Parathyroid adenoma (tissue), 2 donors: ENCODE measurements at regions not wholly inside any gene's neighbourhood (a gene's known extent, or its start where the extent isn't known, plus 50 kb on each side); places are given as distances from the start of the nearest gene placed in this dataset.

Experiments
- H2AFZ ChIP-seq: fragments of 300-600 bp; sonication (generic); one replicate; pipeline ENCODE4 v1.7.0; 2017; ENCODE audit warnings: antibody characterized with exemption, mild to moderate bottlenecking
- H3K27ac ChIP-seq: fragments of 300-600 bp; sonication (generic); one replicate; pipeline ENCODE4 v1.7.0; 2017
- H3K27me3 ChIP-seq: fragments of 300-600 bp; sonication (generic); one replicate; pipeline ENCODE4 v1.7.0; 2017; ENCODE audit warnings: low read length; ENCODE audit not compliant: control insufficient read depth, insufficient read depth
- H3K36me3 ChIP-seq: fragments of 300-600 bp; sonication (generic); one replicate; pipeline ENCODE4 v1.7.0; 2017; ENCODE audit warnings: low read length; ENCODE audit not compliant: control insufficient read depth, insufficient read depth
- H3K4me1 ChIP-seq: fragments of 300-600 bp; sonication (generic); one replicate; pipeline ENCODE4 v1.7.0; 2017; ENCODE audit warnings: control low read depth
- H3K4me2 ChIP-seq: fragments of 300-600 bp; sonication (generic); one replicate; pipeline ENCODE4 v1.7.0; 2017; ENCODE audit warnings: low read length
- H3K4me3 ChIP-seq: fragments of 300-600 bp; sonication (generic); one replicate; pipeline ENCODE4 v1.7.0; 2017; ENCODE audit warnings: low read depth, low read length
- H3K79me2 ChIP-seq: fragments of 300-600 bp; sonication (generic); one replicate; pipeline ENCODE4 v1.7.0; 2017; ENCODE audit warnings: control low read depth
- H3K9ac ChIP-seq: fragments of 300-600 bp; sonication (generic); one replicate; pipeline ENCODE4 v1.7.0; 2017; ENCODE audit warnings: mild to moderate bottlenecking
- H3K9me3 ChIP-seq: fragments of 300-600 bp; sonication (generic); one replicate; pipeline ENCODE4 v1.7.0; 2017; ENCODE audit warnings: low read length; ENCODE audit not compliant: control insufficient read depth
- TF ChIP-seq, protein P1 (sequence below): fragments of 300-600 bp; sonication (generic); IDR thresholded peaks from one replicate; pipeline ENCODE4 v1.7.0; 2017; ENCODE audit warnings: antibody characterized with exemption, mild to moderate bottlenecking
- donor health status: primary hyperparathyroidism.

DNA sequence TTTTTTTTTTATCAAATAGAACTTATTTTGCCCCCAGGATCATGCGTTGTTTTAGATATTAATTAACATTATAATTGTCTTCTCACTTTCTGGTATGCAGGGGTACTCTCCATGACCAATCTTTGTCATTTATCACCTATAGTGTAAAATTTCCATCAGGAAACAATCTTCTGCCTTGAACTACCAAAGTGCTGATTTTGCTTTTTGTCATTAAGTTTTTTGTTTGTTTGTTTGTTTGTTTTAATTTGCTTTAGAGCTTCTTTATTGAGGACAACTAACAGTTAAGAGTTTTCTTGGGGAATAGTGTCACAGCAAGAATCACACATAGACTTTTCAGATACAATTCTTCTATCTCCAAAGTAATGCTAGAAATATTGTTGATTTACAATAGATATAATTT lies 171.2 kb upstream of the PRPS1L1 start:
- no peaks in the 10 kb centered on the region for H3K9me3 ChIP-seq
- H3K9ac ChIP-seq = no peak overlapping the region
- no peaks in the 10 kb centered on the region for H3K27me3 ChIP-seq
- H2AFZ ChIP-seq = no peak overlapping the region
- no peak overlapping the region for H3K4me2 ChIP-seq
- H3K4me3 ChIP-seq = no peak overlapping the region
- TF ChIP-seq, protein P1, sequence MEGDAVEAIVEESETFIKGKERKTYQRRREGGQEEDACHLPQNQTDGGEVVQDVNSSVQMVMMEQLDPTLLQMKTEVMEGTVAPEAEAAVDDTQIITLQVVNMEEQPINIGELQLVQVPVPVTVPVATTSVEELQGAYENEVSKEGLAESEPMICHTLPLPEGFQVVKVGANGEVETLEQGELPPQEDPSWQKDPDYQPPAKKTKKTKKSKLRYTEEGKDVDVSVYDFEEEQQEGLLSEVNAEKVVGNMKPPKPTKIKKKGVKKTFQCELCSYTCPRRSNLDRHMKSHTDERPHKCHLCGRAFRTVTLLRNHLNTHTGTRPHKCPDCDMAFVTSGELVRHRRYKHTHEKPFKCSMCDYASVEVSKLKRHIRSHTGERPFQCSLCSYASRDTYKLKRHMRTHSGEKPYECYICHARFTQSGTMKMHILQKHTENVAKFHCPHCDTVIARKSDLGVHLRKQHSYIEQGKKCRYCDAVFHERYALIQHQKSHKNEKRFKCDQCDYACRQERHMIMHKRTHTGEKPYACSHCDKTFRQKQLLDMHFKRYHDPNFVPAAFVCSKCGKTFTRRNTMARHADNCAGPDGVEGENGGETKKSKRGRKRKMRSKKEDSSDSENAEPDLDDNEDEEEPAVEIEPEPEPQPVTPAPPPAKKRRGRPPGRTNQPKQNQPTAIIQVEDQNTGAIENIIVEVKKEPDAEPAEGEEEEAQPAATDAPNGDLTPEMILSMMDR = no peak
- no peak overlapping the region for H3K27ac ChIP-seq
- H3K4me1 ChIP-seq = no peaks in the 10 kb centered on the region
- no peaks in the 10 kb centered on the region for H3K36me3 ChIP-seq
- no peaks in the 10 kb centered on the region for H3K79me2 ChIP-seq

DNA sequence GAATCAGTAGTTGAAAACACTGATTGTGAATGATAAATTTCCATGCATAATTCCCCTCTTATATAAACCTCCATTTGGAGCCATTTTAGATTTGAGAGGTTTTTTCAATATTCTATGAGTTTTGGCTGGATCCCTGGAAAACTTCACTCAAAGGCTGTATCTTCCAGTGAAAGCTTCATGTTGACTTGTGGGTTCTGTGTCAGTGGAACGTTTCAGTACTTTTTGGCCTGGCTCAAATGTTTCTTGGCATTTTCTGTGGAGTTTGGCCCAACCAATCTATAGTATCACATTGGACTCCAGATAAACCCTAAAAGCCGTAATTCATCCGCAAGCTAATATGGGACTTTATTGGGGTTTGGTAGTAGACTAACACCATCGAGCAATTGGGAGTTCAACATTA lies 172.6 kb upstream of the PRPS1L1 start:
- Histone ChIP-seq H3K4me1 (no peaks in the 10 kb centered on the region), H3K4me2 (no peak overlapping the region), H3K9me3 (no peaks in the 10 kb centered on the region), H2AFZ (no peak overlapping the region), H3K9ac (no peak overlapping the region), H3K27me3 (no peaks in the 10 kb centered on the region), H3K79me2 (no peaks in the 10 kb centered on the region), H3K27ac (no peak overlapping the region), H3K36me3 (no peaks in the 10 kb centered on the region), H3K4me3 (no peak overlapping the region)
- TF ChIP-seq, protein P1 = no peak

DNA sequence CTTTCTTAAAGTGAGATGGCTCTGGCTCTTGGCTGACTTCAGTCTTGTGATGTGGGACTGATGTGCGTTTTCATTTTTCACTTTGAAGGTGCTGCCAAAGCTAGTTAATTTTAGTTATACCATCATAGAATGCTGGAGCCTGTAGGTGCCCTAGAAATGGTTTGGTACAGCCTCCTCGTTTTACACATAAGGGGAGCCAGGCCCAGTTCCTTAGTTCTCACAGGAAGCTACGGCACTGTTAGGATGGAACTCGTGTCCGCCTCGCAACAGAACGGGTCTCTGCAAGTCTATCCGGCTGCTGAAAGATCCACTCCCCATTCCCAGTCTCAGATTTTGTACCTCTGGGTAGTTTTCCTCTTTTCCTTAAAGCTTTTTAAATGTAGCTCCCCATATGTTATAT lies 173.2 kb upstream of the PRPS1L1 start:
- Histone ChIP-seq H3K27me3 (no peaks in the 10 kb centered on the region), H3K4me1 (no peaks in the 10 kb centered on the region), H3K4me2 (no peak overlapping the region), H3K9me3 (no peaks in the 10 kb centered on the region), H3K79me2 (no peaks in the 10 kb centered on the region), H2AFZ (no peak overlapping the region), H3K4me3 (no peak overlapping the region), H3K27ac (no peak overlapping the region), H3K36me3 (no peaks in the 10 kb centered on the region), H3K9ac (no peak overlapping the region)
- TF ChIP-seq, protein P1 = no peak

DNA sequence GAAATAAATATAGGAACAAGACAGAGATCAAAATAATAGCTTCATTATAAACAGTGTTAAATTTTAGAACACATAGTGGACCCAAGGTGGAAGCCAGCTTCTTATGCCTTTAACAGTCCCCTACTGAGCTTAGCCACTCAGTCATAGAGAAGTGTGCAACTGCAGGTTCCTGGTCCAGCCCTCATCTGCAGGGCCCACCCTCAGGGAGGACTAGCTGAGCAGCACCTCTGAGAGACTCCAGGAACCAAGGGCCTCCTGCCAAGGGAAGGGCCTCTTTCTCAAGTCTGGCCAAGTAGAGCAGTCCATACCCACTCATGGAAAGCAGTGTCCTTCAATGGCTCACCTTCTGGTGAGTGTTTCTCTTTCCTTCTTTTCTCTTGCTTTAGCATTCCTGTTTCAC lies 173.7 kb upstream of the PRPS1L1 start:
- no peaks in the 10 kb centered on the region for H3K9me3 ChIP-seq
- no peak overlapping the region for H3K4me2 ChIP-seq
- no peak overlapping the region for H3K9ac ChIP-seq
- TF ChIP-seq, protein P1 = no peak
- H3K4me3 ChIP-seq = no peak overlapping the region
- H3K4me1 ChIP-seq = no peaks in the 10 kb centered on the region
- no peaks in the 10 kb centered on the region for H3K36me3 ChIP-seq
- no peak overlapping the region for H3K27ac ChIP-seq
- H3K79me2 ChIP-seq = no peaks in the 10 kb centered on the region
- no peak overlapping the region for H2AFZ ChIP-seq
- no peaks in the 10 kb centered on the region for H3K27me3 ChIP-seq

DNA sequence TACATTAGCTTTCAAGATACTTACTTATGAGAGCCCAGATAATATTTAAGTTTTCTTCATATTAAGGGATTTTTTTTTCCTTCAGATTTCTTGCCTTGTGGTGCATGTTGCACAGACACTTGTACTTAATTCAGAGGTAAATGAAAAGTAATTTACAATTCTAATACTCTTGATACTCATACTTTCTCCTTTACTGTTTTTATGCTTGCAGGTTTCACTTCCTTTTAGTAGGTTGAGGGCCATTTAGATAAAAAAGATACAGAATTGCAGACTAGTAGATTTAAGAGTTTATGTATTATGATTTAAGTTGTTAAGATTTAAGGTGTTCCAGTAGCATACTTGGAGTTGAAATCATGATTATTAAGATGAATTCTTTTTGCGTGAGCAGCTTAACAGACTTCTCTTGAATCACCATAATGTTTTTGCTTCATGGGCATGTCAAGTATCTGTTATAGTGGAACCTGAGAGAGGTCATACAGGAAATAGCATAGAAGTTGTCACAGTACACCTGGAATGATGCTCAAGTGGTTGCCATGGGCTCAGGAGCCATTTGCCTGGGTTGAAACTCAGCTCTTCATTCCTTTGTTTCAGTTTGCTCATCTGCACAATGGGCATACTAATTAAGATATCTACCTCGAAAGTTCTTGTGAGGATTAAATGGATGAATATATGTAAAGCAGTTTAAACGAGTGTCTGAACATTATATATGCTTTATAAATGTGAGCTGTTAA lies 174.8 kb upstream of the PRPS1L1 start:
- Histone ChIP-seq H3K4me2 (no peak overlapping the region), H3K9ac (no peak overlapping the region), H3K79me2 (no peaks in the 10 kb centered on the region), H3K36me3 (no peaks in the 10 kb centered on the region), H3K4me1 (no peaks in the 10 kb centered on the region), H3K27me3 (no peaks in the 10 kb centered on the region), H3K9me3 (no peaks in the 10 kb centered on the region), H3K4me3 (no peak overlapping the region), H2AFZ (no peak overlapping the region), H3K27ac (no peak overlapping the region)
- TF ChIP-seq, protein P1 = no peak
